SKM-1 (cell line): ENCODE measurements at regions not wholly inside any gene's neighbourhood (a gene's known extent, or its start where the extent isn't known, plus 50 kb on each side); places are given as distances from the start of the nearest gene placed in this dataset.

Experiments
- DNase-seq: peaks from one replicate; lab custom pipeline; 2025; ENCODE audit not compliant: unreplicated experiment; lab: John Stamatoyannopoulos, UW

DNA sequence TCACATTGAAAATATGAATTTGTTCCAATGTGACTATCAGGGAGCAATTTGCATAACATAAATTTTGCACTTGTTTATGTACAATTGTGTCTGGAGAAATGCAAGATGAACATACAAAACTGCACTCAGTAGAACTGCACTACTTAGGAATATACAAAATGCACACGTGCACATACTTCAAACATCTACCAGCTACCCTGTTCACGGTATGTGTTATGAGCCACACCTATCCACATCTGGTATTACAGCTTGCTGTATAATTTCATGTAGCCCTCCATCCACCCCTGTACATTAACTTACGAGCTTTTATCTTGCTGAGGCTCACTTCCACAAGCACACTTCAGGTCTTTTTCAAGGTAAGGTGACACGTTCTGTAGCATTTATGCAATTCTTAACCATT lies 373.5 kb upstream of the ZEB2 start:
- DNase-seq = no peak

DNA sequence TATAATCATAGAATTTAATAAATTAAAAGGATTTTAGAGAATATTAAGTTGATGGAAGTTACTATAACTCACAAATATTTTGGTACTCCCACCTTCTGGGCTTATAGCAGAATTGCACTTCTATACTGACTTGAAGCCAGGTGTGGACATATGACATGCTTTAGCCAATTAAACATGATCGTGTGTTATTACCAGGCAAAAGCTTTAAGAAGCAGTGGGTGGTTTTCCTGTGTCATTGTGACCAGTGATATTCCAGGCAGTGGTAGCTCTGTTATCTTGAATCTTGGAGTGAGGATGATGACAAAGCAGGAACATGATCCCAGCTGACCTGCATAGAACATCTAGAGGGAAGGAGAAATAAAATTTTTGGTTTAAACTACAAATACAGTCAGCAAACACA lies 370.9 kb upstream of the ZEB2 start:
- DNase-seq = no peak

DNA sequence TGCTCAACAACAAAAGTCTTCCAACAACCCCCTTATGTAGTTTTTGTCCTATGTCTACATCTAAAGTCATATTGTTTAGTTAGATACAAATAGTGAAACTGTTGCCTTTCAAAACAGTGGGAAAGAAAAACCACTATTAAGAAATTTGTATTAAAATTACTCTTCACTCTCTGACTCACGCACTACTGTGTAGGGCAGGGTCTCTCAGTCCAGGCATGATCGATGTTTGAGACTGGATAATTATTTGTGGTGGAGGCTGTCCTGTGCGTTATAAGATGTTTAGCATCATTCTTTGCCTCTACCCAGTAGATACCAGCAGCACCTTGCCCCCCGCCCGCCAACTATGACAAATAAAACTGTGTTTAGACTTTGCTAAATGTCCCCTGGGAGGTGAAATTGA lies 369.4 kb upstream of the ZEB2 start:
- DNase-seq = no peak

DNA sequence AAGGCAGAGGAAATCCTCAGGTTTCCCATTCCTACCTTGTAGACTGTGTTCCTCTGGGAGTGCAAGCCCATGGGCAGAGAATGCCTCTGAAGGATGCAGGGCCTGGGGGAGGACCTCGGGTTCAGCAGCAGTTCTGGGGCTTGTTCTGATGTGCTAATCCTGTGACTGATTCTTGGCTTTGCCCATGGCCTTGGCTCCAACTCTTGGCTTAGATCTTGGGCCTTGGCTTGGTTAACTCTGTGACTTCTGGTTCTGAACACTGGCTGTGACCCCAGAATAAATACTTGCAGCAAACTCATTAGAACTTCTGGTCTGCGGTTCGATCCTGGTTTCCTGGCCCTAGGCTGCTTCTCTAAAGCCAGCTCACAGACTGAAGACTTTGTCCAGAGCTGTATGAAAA lies 366.9 kb upstream of the ZEB2 start:
- no peak for DNase-seq

DNA sequence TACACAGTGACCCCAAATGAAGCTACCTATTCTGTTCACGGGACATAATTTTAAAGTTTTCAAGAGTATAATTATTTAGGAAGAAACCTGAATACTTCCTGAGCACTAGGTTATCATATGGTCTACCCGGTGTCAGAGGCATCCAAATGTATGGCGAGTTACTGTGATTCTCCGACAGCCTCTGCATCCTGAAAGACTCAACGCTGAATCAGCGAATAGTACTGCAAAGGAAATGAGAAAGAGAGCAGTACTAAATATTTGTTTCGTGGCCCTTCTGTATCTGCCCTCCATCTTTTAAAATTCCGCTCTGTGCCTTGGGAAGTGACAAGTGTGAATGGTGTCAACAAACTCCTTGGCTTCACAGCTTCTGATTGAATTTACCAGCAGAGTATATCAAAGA lies 358.0 kb upstream of the ZEB2 start:
- DNase-seq = no peak

DNA sequence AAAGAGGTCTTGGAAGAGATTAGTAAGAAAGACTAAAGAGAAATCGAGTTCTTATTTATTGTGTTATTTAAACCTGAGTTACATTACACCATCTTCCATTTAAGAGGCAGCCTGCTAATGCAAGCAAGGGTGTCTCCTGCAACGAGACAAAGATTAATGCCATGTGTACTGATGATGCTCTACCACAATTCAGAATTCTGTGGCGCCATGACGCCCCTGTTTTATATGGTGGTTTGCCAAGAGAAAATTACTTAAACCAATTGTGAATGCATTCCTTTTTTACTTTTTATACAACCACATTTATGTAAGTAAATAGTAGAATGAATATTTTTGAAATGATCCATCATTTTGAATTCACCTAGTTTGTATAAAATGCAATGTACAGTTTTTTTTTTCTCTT lies 356.1 kb upstream of the ZEB2 start:
- DNase-seq = no peak

DNA sequence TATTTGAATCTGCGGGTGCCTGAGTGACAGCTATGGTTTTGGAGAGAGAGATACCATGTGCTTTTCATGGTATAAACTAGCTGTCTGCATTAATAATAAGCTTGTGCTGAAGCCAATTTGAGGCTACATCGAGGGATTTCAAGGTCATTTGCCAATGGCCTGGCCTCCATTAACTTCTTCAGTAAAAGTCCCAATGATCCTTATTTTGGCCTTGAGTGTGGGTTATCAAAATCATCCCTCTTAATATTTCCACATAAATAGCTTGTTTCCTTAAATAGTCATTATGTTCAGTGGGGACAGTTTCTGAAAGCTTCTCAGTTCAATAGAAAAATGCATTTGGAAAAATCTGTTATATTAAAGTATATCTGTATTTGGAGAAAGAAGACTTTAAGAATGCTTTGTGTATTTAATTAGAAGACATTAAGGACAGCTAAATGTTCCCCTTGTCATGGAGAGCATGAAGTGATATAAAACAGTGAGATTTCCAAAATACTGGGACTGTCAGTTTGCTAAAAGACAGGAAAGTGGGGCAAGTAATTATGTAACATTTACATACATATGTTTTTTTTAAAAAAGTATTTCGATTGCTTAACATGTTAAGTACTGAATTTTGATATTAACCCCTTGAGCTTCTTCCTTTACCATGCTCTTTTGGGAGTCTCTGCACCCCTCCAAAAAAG lies 355.5 kb upstream of the ZEB2 start:
- DNase-seq = no peak

DNA sequence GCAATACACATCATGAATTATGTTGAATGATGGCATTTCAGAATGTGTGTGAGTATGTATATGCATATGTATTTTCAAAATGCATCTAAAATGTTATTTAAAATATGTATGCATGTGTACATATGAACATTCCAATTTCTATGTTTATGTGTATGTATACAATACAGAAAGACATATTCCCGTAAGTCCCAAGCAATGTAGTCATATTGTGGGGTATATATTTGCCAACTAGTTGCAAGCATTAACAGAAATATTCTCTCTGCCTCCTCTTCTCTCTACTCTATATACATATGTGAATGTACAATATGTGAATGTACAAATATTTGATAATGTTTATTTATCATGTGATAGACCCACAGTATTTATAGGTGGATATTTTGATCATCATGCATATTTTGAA lies 345.8 kb upstream of the ZEB2 start:
- no peak for DNase-seq

DNA sequence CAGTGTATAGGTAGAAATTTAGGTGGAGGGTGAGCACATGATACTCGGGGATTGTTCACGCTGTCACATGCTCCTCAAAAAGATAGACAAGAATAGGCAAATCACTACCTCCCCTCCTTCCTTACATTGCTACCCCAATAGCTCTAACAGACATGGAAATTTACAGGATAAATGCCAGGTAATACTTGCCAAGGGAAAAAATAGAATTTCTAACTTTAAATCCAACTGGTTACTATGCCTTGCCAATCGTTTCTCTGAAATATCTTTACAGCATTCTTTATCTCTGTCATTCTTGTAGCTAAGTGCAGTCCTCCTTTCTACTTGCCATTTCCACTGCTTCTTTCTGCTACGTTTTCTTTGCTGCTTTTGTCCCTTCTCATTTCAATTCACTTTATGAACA lies 339.8 kb upstream of the ZEB2 start:
- no peak for DNase-seq

DNA sequence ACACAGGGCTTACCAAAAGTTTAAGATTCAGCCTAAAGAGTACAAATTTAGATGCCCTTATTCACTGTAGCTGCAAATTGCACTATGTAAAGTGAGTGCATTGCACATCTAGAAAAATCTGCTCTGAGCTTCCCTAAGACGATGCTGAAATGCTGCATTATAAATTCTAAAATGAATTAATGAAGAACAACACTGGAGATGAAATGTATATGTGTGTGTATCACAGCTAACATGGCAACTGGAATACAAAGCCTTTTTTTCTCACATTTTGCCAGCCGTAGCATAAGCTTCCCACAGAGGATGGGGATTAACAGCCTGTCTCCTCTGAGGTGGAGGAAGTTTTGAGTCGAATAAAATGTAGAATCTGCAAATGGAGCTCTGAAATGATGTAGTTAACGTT lies 338.3 kb upstream of the ZEB2 start:
- no peak for DNase-seq

DNA sequence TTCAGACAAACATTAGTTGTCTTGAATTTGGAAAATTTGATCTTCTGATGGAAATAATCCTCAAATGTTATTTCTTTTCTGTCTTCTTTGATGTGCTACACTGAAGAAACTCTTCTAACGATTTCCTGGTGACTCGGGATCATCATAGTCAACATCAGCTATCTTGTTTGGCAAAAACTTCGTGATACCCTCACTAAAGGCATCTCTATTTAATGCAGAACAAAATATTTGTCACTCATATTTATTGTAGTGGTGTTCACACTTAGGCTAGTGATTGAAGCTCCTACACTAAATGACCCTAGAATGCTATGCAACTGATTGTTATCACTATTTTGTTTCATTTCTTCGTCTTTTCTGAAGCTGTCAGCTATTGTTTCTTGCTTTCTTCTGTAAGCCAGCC lies 334.7 kb upstream of the ZEB2 start:
- no peak for DNase-seq

DNA sequence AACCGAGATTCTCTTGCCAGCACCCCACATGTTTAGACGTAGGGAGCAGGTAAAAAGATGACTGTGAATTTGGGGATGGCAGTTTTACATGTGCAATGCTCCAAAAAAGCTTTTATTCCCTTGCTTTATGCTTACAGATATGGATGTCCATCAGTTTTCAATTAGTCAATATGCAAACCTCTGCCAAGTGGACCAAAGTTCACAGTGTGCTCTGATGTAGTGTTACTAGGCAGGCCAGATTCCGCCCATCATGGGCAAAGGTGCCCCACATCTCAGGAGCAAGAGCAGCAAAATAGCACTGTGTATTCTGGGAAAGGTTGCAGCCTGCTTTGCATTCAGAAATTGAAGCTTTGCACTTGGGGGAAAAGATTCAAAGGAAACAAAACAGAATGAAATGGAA lies 329.7 kb upstream of the ZEB2 start:
- DNase-seq = no peak

DNA sequence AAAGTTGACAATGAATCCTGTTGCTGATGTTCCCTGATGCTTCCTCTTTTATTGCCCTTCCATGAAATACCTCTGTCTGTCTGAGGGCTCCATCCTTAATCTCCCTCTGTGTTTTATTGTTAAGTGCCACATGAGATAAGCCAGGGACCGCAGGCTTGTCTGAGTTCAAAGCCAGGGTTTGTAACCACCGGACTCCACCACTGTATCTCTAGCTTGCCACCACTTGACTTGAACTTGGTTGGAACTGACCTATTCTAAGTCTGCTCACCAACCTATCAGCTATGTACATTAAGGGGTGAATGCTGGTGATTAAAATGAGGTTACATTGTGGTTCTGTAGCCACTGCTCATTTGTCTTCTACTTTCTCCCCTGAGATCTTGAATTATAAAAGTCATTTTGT lies 328.5 kb upstream of the ZEB2 start:
- no peak for DNase-seq

DNA sequence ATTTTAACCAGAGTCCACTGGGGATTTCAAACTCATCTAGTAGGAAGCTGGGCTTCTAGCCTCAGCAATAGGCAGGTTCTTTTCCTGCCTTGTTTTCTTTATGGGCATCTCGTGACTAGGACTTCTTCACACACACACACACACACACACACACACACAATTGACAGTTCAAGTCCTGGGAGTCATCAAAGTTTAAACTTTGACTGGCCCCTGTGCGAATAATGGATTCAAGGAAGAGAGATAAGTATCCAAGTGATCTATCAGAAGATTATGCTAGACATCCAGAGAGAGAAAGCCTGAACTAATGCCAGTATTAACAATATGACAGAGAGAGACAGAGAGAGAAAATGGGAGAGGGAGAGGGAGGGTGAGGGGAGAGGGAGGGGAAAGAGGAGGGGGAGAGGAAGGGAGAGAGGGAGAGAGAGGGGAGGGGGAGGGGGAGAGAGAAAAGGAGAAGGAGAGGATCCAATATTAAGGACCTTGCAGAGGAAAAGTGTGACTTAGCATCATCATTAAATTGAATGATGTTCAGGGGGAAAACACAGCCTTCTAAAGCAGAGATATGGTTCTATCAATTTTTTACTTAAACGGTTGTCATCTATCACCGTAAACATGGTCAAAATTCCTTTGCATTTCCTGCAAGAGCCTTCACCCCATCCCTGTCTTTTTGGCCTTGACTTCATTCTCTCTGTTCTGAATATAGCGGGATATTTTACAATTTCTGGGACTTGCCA lies 327.6 kb upstream of the ZEB2 start:
- DNase-seq = no peak

DNA sequence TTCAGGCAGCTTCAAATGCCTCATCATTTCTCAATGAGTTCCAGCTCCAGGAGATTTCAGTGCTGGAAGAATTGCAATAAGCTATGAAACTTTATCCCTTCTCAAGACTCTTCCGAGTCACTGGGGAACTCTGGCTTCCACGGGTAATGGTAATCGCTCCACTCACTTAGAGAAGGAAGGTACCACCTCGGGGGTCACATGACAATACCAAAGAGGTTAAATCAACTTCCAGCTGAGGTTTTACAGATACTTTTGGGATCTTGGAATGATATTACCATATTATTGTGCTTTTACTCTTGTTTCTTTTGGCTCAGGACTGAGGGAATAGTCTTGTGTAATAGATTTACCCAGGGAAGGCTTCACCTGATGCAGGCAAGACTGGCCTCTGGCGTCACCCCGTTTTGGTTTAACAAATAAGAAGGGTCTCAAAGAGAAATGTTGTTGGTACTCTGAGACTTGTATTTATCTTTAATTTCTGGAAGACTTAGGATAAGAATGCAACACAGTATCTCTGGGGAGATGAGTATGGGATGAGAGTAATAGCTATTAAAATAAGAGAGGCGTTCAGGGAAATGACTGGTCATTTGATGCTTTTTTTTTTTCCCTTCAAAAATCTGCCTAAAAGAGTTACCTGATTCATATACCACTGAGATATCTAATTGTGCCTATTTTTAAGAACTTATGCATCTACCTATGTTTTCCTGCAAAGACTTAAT lies 316.9 kb upstream of the ZEB2 start:
- DNase-seq = no peak

DNA sequence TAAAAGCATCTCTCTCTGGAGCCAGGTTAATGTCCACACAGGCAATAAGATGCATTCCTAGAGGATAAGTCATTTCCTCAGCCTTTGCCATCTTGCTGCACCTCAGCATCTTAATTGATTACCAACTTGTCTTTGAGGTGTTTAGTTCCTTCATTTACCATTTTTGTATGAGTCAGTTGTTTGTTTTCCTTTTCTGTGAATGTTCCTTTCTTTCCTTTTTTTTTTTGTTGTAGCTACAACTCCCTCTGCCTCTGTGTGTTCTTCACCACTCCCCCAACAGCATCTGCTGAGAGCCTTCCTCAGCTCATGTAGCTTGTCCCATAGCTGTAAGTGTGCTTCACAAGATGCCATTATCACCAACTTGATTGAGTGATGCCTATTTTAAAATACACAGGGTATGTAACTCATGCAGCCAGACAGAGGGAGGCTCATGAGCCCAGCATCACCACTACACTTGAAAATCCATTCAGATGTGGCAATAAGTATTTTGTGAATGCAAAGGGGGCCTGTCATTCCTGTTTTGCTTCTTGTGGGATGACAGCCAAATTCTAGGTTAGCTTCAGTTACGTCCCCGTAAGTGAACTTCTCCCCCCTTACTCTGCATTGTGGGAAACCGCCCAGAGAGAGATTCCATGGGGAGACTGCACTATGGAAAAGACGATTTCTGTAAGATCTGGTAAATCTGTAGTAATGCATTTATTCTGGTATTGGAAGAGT lies 315.9 kb upstream of the ZEB2 start:
- DNase-seq = no peak

DNA sequence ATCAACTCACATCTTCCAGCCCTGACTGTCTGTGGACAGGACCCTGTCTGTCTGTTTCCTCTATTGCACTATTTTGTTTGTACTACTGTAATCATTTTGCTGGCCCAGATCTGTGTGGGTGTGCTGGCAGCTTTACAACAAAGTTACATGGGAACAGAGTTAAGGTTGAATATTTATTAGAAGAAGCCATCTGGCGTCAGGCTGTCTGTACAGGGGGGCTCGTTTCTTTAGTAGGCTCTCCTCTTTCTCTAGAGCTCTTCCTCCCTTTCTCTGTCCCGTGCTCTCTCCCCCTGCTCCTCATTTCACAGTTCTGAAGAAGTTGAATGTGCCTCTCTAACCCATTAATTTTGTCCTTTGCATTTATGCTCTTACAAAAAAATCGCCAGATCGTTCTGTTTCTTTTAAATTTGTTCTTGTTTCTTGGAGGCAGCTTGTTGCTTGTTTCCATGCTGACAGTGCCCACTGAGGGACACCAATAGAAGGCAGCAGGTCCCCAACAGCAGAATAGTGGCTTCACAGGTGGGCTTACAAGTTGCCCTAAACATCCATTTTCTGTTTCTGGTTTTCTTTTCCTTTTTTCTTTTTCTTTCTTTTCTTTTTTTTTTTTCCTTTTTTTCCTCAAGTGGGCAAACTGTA lies 315.2 kb upstream of the ZEB2 start:
- DNase-seq = no peak

DNA sequence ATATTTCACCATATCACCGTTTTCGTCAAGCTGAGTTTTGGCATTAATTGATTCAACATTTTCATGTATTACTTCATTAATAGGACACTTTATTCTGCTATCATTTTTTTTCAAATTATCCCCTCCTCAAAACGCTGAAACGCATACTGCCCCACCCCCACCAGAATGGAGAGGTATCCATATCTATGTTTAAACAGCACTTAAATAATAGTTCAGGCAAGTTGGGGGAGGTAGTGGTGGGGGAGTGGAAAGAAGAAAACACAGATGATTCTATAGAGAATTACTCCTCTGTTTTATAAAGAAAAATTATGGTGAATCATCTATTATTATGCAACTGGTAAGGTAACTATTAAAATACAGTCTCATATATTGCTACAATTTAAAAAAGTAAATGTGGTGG lies 314.4 kb upstream of the ZEB2 start:
- no peak for DNase-seq

DNA sequence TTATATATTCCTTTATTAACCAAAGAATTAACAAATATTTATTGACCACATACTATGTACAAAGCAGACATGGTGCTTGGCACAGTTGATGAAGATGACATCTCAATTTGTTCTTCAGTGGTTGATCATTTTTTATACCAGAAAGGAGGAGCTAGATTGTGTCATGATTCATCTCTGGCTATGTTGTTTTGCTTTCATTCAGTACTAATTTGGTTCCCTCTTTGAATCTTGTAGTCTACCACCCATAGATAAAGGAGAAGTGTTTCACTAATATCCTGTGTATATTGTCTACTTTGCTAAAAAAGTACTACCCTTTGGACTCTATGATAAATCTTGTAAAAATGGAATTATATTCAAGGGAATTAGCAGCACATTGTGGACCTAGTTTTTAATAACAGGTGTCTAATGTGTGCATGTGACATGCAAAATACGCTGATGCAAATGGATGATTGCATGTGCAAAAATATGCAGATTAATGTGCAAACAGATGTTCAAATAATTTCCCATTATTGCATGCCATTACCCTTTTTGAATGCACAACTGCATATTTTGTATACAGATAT lies 313.2 kb upstream of the ZEB2 start:
- no peak for DNase-seq

DNA sequence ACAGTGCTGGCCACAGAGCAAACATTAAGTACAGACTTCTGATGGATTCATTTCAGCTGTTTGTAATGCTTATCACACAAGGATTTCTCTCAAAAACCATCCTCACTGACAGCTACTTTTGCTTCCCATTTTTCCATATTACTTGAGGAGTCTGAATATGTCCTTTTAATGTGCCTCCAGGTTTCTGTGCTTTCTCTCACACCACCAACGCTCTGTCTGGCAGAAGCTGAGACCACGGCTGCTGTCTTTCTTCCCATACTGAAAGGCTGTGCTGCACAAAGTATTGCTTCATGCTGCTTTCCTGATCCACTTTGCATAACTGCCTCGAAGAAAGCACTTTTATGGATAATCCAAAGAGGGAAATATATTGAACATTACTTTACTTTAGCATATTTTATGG lies 312.1 kb upstream of the ZEB2 start:
- DNase-seq = no peak

DNA sequence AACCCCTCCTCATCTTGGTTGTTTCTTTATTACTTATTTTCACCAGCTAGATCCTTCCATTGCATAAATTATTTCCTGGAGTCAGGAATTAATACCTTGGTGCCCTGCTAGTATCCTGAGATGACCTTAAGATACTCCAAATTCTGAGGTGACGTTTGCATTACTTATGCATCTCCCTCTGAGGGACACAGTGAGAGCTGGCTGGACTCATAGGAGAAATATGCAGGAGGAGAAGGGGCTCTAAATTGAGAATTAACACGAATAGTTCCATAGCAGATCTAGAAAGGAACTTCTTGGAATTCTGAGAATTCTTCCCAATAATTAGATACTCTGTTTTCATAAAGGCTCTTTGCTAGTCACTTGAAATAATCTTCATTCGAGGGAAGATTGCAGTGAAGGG lies 310.6 kb upstream of the ZEB2 start:
- DNase-seq = no peak
